GM19438 (cell line): ENCODE measurements at regions not wholly inside any gene's neighbourhood (a gene's known extent, or its start where the extent isn't known, plus 50 kb on each side); places are given as distances from the start of the nearest gene placed in this dataset.

Source experiments
- ATAC-seq: cut with Tn5 transposase; IDR thresholded peaks from one replicate; pipeline ENCODE4 v1.9.1; 2021; ENCODE audit warnings: low read depth; ENCODE audit not compliant: unreplicated experiment

GRCh38 chr18:44464398-44465180 is 216.1 kb upstream of the SETBP1 start:
- ATAC-seq: no peak

DNA sequence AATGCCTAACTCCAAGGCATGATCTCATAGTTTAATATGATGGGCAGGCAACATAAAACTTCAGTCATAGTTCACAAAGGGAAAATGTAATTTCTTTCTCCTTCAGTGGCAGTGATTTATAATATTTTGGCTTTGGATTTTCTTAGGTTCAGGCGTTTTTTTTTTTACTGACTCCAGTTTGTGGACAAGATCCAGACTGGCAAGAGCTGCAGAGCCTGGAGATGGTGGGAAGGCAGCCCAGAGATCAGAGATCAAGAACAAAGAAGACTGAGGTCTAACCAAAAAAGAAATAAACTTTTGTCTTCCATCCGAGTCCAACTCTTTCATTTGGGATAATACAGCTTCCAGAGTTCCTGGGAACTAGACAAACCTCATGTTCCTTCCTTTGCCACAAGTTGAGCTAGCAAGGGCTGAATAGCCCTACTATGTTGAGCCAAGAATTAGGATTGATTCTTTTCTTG is 215.3 kb upstream of the SETBP1 start:
- ATAC-seq: no peak

- ATAC-seq: no peak
These were observed 213.7 kb upstream of the SETBP1 start for GRCh38 chr18:44466997-44467396.

GRCh38 chr18:44467718-44468117 is 213.0 kb upstream of the SETBP1 start:
- no peak for ATAC-seq

DNA sequence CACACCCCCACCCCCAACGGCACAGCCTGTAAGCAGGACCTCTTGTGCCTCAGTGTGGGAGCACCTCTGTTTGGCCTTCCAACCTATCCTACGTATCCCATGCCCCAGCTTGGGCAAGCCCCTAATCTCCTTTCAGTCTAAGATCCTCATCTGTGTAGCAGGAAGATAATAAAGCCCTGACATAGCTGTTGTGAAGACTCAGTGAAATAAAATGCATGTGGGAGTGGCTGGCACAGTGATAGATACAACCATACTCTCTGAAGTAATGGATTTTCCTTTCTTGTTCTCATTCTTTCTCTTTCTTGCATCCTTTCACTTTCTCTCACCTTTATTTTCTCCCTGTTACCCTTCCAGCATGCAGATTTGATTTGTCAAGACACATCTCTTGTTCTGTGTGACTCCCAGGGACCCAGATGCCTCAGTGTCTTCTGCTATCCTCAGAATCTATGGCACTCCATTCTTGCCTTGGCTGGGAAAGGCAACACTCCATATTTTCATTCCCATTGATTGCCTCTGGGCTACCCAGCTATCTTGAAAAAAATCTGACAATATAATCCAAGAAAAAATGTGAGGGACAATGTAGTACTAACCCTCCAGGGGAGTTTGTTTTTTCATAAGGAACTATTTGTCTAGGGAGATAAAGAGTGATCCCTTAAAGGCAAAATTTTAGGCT is 207.2 kb upstream of the SETBP1 start:
- no peak for ATAC-seq

- no peak for ATAC-seq
These were observed 206.6 kb upstream of the SETBP1 start for GRCh38 chr18:44474067-44474411.

DNA sequence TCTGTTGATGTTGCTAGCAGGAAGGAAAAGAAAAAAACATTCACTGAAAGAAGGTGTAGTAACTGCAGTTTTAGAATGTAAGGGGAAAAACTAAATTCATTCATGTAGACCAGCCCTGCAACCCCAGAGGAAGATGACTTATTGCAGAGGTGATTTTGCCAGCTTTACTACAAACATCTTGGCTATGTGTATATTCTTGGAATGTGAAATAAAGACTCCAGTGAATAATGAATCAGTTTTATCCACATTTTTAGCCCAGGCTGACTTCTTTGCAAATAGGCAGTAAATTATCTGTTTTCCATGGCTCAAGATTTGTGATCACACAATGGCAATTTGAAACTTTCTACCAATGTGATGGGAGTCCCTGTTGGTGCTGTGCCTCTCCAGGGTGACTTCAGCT is 206.1 kb upstream of the SETBP1 start:
- no peak for ATAC-seq

GRCh38 chr18:44482761-44483160 is 197.9 kb upstream of the SETBP1 start:
- no peak for ATAC-seq

GRCh38 chr18:44495151-44495550 is 185.5 kb upstream of the SETBP1 start:
- ATAC-seq: no peak

DNA sequence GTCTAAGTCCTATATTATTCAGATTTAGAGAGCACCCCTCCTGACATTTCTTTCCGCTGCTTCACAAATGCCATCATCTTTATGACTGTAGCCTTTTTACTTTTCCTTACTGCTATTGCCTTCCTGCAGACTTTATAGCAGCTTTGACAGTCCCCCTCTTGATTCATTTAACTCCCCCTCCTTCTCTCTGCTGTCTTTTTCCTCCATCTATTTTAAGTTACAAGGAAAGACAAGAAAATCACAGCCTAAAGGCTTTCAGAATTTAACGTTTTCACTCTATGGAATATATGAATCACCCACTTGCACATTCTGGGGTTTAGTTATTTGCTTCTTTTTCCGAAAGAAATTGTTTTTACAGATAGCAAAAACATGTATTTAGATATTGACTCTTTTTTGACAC is 183.4 kb upstream of the SETBP1 start:
- ATAC-seq: no peak

GRCh38 chr18:44497757-44498490 is 182.8 kb upstream of the SETBP1 start:
- ATAC-seq: no peak

DNA sequence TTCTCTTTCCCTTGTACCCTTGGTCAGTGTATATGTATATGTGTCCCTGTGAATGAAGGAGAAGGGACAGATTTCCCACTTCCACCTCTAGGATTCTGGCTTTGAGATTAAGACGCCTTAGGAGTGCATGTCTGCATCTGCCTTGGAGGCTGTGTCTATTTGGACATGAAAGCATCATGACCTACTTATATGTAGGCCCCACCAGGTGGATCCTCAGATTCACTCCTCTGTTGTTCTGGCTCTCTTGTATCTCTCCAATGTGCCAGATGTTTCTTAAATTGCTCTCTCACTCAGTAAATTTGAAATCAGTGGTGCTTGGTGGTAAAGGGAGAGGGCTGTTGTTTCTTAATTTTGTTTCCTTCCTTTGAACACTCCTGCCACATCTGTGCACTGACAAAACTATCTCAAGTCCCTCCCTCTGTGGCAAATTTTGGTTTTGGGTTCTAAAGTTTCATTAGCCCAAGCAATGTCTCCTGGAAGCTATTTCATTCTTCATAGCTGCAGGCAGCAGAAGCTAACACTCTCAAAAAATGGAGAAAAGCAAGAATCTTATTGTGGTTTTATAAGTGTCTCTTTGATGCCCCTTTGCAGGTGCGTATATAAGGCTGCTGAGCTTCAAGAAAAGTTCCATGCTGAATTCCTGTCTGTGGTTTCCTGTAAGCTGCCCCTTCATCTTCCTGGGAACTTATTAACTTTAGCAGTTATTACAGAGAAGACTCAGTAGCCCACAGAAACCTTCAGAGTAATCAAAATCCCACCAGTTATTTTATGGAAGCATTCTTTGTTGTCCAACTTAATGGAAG is 179.7 kb upstream of the SETBP1 start:
- ATAC-seq: no peak

DNA sequence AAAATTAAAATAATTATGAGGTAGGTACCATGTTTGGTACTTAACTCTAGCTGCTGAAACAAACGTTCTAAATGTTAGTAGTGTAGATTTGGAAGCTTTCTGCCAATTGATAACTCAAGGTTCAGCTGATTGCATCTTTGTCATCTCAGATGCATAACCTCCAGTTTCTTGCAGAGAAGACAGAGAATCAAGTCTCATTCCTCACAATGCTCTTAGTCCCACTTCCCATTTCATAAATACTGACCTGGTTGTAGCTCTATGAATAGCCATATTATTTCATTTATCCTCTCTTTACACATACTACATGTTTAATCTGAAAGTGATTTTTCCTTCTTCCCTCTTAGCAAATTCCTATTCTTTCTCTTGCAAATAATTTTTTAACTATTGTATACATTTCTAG is 178.5 kb upstream of the SETBP1 start:
- ATAC-seq: no peak

DNA sequence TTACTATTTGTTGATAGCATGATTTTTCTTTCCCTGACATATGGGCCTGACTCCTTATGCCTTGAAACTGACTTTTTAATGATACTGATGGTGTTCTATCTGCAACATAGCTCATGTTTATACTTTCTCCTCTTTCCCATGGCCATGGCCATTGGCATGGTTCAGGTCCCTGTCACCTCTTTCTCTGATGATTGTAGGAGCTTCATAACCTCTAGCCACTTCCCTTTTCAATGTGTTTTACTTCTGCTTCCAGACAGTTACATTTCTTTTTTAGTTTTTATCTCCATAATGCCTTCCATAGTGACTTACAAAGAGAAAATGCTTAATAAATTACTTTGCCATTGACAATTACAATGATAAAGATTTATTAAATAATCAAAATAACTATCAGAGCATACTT is 177.9 kb upstream of the SETBP1 start:
- ATAC-seq: no peak

GRCh38 chr18:44503854-44504253 is 176.8 kb upstream of the SETBP1 start:
- ATAC-seq: no peak

DNA sequence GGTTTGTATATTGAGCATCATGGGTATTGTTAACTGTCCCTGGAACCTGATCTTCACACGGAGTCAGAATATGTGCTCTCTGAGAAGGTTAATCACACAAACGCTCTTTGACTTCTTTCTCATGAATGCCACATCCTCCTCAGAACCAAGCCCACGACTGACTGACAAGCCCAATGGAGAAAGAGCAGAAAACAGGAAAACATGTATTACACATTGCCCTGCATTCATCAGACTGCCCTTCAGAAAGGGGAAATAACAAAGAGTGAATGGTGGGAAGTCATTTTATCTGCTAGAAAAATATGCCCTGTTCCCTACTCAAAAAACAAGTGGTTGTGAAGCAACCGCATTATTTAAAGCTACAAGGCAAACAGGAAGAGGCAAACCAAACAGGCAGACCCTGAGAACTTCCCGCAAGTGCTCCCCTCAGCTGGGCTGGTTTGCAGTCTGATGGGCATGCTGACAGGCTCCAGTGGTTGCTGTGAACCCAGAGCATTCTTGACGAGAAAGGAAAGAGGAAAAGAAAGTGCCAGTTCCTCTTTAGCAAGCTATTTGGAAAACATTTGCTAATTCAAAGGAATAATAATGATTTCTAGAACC is 172.9 kb upstream of the SETBP1 start:
- peak; percentile 88 for ATAC-seq

- peak; percentile 4 for ATAC-seq
These were observed 172.2 kb upstream of the SETBP1 start for GRCh38 chr18:44508474-44508873.

GRCh38 chr18:44509048-44509447 is 171.6 kb upstream of the SETBP1 start:
- ATAC-seq: no peak

DNA sequence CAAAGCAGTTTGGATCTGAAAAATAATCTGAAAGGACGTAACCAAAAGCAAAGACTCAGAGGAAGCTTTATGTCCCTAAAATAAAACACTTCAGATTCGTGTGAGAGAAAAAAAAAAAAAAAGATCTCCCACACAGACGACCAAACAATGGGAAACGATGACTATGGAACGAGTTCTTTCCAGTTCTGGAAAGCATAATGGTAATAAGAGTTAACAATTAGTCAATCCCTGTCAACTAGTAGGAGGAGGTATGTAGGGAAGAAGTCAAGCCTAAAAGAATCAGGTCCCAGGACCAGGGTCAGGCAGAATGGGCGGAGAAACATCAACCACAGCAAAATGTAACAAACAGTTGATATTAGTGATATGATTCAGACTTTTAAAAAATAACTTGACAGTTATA is 170.3 kb upstream of the SETBP1 start:
- ATAC-seq: no peak

DNA sequence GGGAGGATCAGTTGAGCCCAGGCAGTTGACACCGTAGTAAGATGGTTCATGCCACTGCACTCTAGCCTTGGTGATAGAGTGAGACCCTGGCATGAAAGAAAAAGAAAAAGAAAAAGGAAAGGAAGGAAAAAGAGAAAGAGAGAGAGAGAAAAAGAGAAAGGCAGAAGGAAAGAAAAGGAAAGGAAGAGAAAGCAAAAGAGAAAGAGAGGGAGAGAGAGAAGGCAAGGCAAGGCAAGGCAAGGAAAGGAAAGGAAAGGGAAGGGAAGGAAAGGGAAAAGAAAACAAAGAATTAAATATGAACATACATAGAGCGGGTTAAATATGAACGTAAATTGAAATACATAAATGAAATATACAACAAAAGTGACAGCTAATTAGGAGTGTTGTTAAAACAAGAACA is 167.5 kb upstream of the SETBP1 start:
- ATAC-seq: no peak
